Stimulated activated CD4-positive, alpha-beta T cell treated with anti-CD3 and anti-CD28 coated beads, Interleukin-4, amount 100 ng/mL, for 48 hours (primary cell): ENCODE measurements at regions not wholly inside any gene's neighbourhood (a gene's known extent, or its start where the extent isn't known, plus 50 kb on each side); places are given as distances from the start of the nearest gene placed in this dataset.

ENCODE experiments used
- DNase-seq, 2 donors: peaks; one replicate each; pipeline ENCODE4 v3.0.0-alpha.2; 2020; ENCODE audit warnings: low read depth in 2 of 2

GRCh38 chr16:55944377-55944802 is 69.2 kb upstream of the CES5A start:
- DNase-seq: peak; percentile 35

- DNase-seq: no peak
Observed at GRCh38 chr16:55943267-55943666, 68.1 kb upstream of the CES5A start.

- no peak for DNase-seq
Observed at GRCh38 chr16:55942821-55943220, 67.6 kb upstream of the CES5A start.

GRCh38 chr16:55941552-55941951 is 66.4 kb upstream of the CES5A start:
- no peak for DNase-seq

- DNase-seq: no peak
Observed at GRCh38 chr16:55938126-55938525, 63.0 kb upstream of the CES5A start.

- no peak for DNase-seq
Observed at GRCh38 chr16:55933038-55933437, 57.9 kb upstream of the CES5A start.

- DNase-seq: no peak
Observed at GRCh38 chr16:55930036-55930435, 54.9 kb upstream of the CES5A start.

- no peak for DNase-seq
Observed at GRCh38 chr16:55929181-55929580, 54.0 kb upstream of the CES5A start.

- no peak for DNase-seq
Observed at GRCh38 chr16:55925242-55925641, 50.1 kb upstream of the CES5A start.
